HEK293 (cell line): ENCODE measurements at regions not wholly inside any gene's neighbourhood (a gene's known extent, or its start where the extent isn't known, plus 50 kb on each side); places are given as distances from the start of the nearest gene placed in this dataset.

Experiments used
- CTCF ChIA-PET: fragments of 350-600 bp; formaldehyde crosslinking; extraction: SDS; loops from one replicate; lab custom pipeline; 2021; ENCODE audit warnings: antibody characterized with exemption; lab: Yijun Ruan, JAX
- POLR2A ChIA-PET: fragments of 300-600 bp; formaldehyde crosslinking; extraction: SDS; loops from one replicate; lab custom pipeline; 2020; ENCODE audit warnings: antibody characterized with exemption, inconsistent platforms; lab: Yijun Ruan, JAX
- H3K27ac ChIP-seq: fragments of 200-500 bp; sonication (Bioruptor generic); 2 replicates; pipeline ENCODE4 v1.5.1; 2014; ENCODE audit warnings: low read depth, low read length, control low read depth, inconsistent platforms; ENCODE audit errors: extremely low read depth
- H3K36me3 ChIP-seq, 2 experiments: fragments of 200-500 bp in 1 of 2; sonication (Bioruptor generic) in 1 of 2; 1 replicate in 1 of 2; 2 replicates in 1 of 2; pipeline ENCODE4 v1.5.1; 2014 to 2017; ENCODE audit warnings: inconsistent platforms in 2 of 2, low read length in 2 of 2; ENCODE audit not compliant: control insufficient read depth in 2 of 2, insufficient read depth in 1 of 2
- H3K4me1 ChIP-seq: fragments of 200-500 bp; sonication (Bioruptor generic); 2 replicates; pipeline ENCODE4 v1.5.1; 2014; ENCODE audit warnings: mild to moderate bottlenecking, low read length, inconsistent platforms; ENCODE audit not compliant: control insufficient read depth, insufficient read depth
- H3K4me3 ChIP-seq: 2 replicates; pipeline ENCODE4 v1.5.1; 2011; ENCODE audit warnings: low read depth, mild to moderate bottlenecking, control low read depth, low read length, moderate library complexity
- H3K9me3 ChIP-seq: fragments of 200-500 bp; sonication (Bioruptor generic); 2 replicates; pipeline ENCODE4 v1.5.1; 2014; ENCODE audit warnings: low read depth, low read length, inconsistent platforms; ENCODE audit not compliant: control insufficient read depth, insufficient read depth
- BCL11B ChIP-seq: fragments of 450-650 bp; formaldehyde crosslinking; IDR thresholded peaks from 2 replicates; pipeline ENCODE4 v1.5.1; 2016; ENCODE audit warnings: low read depth, missing biosample characterization, missing genetic modification characterization
- PBX3 ChIP-seq: sonication (generic); formaldehyde crosslinking; IDR thresholded peaks from 2 replicates; pipeline ENCODE4 v1.8.1; 2022; ENCODE audit warnings: mild to moderate bottlenecking, moderate library complexity, missing genetic modification reagents
- YY1 ChIP-seq: fragments of 450-650 bp; formaldehyde crosslinking; IDR thresholded peaks from 2 replicates; pipeline ENCODE4 v1.5.1; 2018; ENCODE audit warnings: missing biosample characterization, missing genetic modification characterization
- ZBTB8A ChIP-seq: fragments of 450-650 bp; formaldehyde crosslinking; IDR thresholded peaks from 2 replicates; pipeline ENCODE4 v1.5.1; 2016; ENCODE audit warnings: missing biosample characterization, missing genetic modification characterization
- ZFHX2 ChIP-seq: fragments of 450-650 bp; formaldehyde crosslinking; conservative IDR thresholded peaks from 2 replicates; pipeline ENCODE4 v1.5.1; 2016; ENCODE audit warnings: missing biosample characterization, missing genetic modification characterization
- ZNF146 ChIP-seq: fragments of 450-650 bp; formaldehyde crosslinking; IDR thresholded peaks from 2 replicates; pipeline ENCODE4 v1.5.1; 2016; ENCODE audit warnings: missing biosample characterization, missing genetic modification characterization
- ZNF157 ChIP-seq: fragments of 450-650 bp; formaldehyde crosslinking; IDR thresholded peaks from 2 replicates; pipeline ENCODE4 v1.5.1; 2016; ENCODE audit warnings: missing biosample characterization, missing genetic modification characterization
- ZNF19 ChIP-seq: fragments of 450-650 bp; formaldehyde crosslinking; IDR thresholded peaks from 2 replicates; pipeline ENCODE4; 2016; ENCODE audit warnings: missing biosample characterization, missing genetic modification characterization, low read depth
- ZNF221 ChIP-seq: fragments of 450-650 bp; formaldehyde crosslinking; IDR thresholded peaks from 2 replicates; pipeline ENCODE4 v1.5.1; 2017; ENCODE audit warnings: missing biosample characterization, missing genetic modification characterization, borderline replicate concordance
- ZNF239 ChIP-seq: fragments of 450-650 bp; formaldehyde crosslinking; IDR thresholded peaks from 2 replicates; pipeline ENCODE4 v1.5.1; 2016; ENCODE audit warnings: missing biosample characterization, missing genetic modification characterization
- ZNF26 ChIP-seq: fragments of 450-650 bp; formaldehyde crosslinking; IDR thresholded peaks from 2 replicates; pipeline ENCODE4 v1.5.1; 2016; ENCODE audit warnings: missing biosample characterization, missing genetic modification characterization
- ZNF404 ChIP-seq: fragments of 450-650 bp; formaldehyde crosslinking; IDR thresholded peaks from 2 replicates; pipeline ENCODE4 v1.5.1; 2017; ENCODE audit warnings: missing biosample characterization, missing genetic modification characterization
- ZNF518A ChIP-seq: fragments of 450-650 bp; formaldehyde crosslinking; conservative IDR thresholded peaks from 2 replicates; pipeline ENCODE4 v1.5.1; 2016; ENCODE audit warnings: low read depth, missing biosample characterization, missing genetic modification characterization
- ZNF623 ChIP-seq: fragments of 450-650 bp; formaldehyde crosslinking; IDR thresholded peaks from 2 replicates; pipeline ENCODE4 v1.5.1; 2016; ENCODE audit warnings: missing biosample characterization, missing genetic modification characterization
- ZNF654 ChIP-seq: fragments of 450-650 bp; formaldehyde crosslinking; IDR thresholded peaks from 2 replicates; pipeline ENCODE4 v1.5.1; 2016; ENCODE audit warnings: low read depth, missing biosample characterization, missing genetic modification characterization
- ZNF768 ChIP-seq: fragments of 450-650 bp; formaldehyde crosslinking; IDR thresholded peaks from 2 replicates; pipeline ENCODE4 v1.5.1; 2018; ENCODE audit warnings: missing biosample characterization, mild to moderate bottlenecking, missing genetic modification characterization
- ZSCAN5A ChIP-seq: fragments of 450-650 bp; formaldehyde crosslinking; IDR thresholded peaks from 2 replicates; pipeline ENCODE4 v1.5.1; 2016; ENCODE audit warnings: missing biosample characterization, missing genetic modification characterization
- TF ChIP-seq, protein P1 (sequence below): fragments of 450-650 bp; formaldehyde crosslinking; IDR thresholded peaks from 2 replicates; pipeline ENCODE4 v1.5.1; 2016; ENCODE audit warnings: missing biosample characterization, missing genetic modification characterization

- TF ChIP-seq ZNF26 (tag by site-specific recombination) = no peak
- TF ChIP-seq ZNF221 (tag by site-specific recombination) = no peak
- TF ChIP-seq ZNF518A (tag by site-specific recombination) = no peak
- no peak for TF ChIP-seq BCL11B (tag by site-specific recombination)
Observed at GRCh38 chr14:71538938-71539649, 393.1 kb upstream of the RGS6 start (continued).

DNA sequence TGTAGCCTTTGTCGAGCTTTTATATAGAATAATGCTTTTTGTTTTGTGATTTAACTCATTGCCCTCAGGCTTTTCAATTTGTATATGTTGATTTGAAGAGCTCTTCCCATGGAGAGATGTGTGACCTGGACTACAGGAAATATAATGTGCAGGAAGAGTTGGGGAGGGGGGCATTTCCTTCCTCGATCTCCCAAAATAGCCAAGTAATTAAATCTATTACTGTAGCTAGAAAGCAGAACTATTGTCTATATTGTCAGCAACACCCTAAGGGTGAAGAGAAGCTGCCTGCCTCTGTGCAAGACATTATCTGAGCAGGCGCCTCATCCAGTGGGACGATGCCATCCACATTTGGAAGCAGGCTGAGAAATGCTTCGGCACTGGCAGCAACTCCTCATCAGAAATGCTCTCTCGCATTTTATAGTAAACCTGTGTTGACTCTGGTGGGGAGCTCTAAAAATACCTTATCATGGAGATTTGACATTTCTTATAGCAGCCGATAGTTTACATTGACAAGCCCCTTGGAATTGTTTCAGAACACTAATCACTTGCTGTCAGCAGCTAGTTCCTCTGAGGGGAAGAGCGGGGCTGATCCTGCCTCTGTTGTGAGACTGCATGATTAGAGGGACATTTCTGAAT, 392.5 kb upstream of the RGS6 start:
- no peak overlapping the region for H3K27ac ChIP-seq
- TF ChIP-seq ZNF654 (tag by site-specific recombination) (no peak), PBX3 (CRISPR knock-in tag) (no peak), ZNF404 (tag by site-specific recombination) (no peak)
- no peaks in the 10 kb centered on the region for H3K9me3 ChIP-seq
- no peak overlapping the region for H3K4me3 ChIP-seq
- ChIA-PET POLR2A (interaction anchor here (0.7 kb wide), 1 partner anchor 201 kb away, joined by 3 read pairs; no protein-coding TSS in a partner anchor), CTCF (interaction anchor here (0.7 kb wide), 2 partner anchors 12 to 264 kb away, joined by 3 to 5 read pairs; no protein-coding TSS in a partner anchor)
- H3K36me3 ChIP-seq = no peaks in the 10 kb centered on the region
- H3K4me1 ChIP-seq = peaks cover 16% of the 10 kb centered on the region

DNA sequence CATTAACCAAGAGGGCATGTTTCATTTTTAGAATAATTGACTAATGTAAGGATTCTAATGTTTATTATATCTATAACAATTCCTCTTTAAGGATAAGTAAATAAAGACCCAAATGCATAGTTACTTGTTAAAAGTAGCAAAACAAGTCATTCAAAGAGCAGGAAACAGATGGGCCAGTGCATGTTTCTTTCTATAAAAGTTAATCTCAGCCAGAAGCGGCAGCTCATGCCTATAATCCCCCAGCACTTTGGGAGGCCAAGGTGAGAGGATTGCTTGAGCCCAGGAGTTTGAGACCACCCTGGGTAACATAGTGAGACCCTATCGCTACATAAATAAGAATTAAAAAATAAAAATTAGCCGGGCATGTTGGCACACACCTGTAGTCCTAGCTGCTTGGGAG, 391.0 kb upstream of the RGS6 start:
- H3K4me1 ChIP-seq = peaks cover 16% of the 10 kb centered on the region
- ChIA-PET POLR2A (no interaction called here), CTCF (no interaction called here)
- no peak overlapping the region for H3K27ac ChIP-seq
- TF ChIP-seq, protein P1, sequence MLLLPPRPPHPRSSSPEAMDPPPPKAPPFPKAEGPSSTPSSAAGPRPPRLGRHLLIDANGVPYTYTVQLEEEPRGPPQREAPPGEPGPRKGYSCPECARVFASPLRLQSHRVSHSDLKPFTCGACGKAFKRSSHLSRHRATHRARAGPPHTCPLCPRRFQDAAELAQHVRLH (tag by site-specific recombination) = no peak
- TF ChIP-seq YY1 = no peak
- no peak for TF ChIP-seq ZNF19
- TF ChIP-seq ZNF157 (tag by site-specific recombination) = no peak
- TF ChIP-seq ZNF768 (tag by site-specific recombination) = no peak
- TF ChIP-seq ZFHX2 (tag by site-specific recombination) = no peak
- TF ChIP-seq ZNF623 = no peak
- TF ChIP-seq ZNF239 (tag by site-specific recombination) = no peak
- no peak for TF ChIP-seq ZNF146 (tag by site-specific recombination)
- no peak for TF ChIP-seq ZBTB8A (tag by site-specific recombination)
- TF ChIP-seq ZSCAN5A = no peak
- H3K36me3 ChIP-seq = no peaks in the 10 kb centered on the region; a peak in 1 of 3 replicates
- no peak overlapping the region for H3K4me3 ChIP-seq
- no peaks in the 10 kb centered on the region for H3K9me3 ChIP-seq
